Progenitor cell of endocrine pancreas (in vitro differentiated cells): ENCODE measurements at regions not wholly inside any gene's neighbourhood (a gene's known extent, or its start where the extent isn't known, plus 50 kb on each side); places are given as distances from the start of the nearest gene placed in this dataset.

Experiments
- DNase-seq: peaks from one replicate; pipeline ENCODE4 v3.0.0; 2021; ENCODE audit warnings: low spot score; ENCODE audit not compliant: unreplicated experiment
- H3K27ac Mint-ChIP-seq: 2 replicates; pipeline ENCODE4 v1.8.0; 2021; ENCODE audit warnings: mild to moderate bottlenecking, moderate library complexity, mixed read lengths
- H3K27me3 Mint-ChIP-seq: 2 replicates; pipeline ENCODE4 v1.8.0; 2021; ENCODE audit warnings: mixed read lengths
- H3K36me3 Mint-ChIP-seq: 2 replicates; pipeline ENCODE4 v1.8.0; 2022; ENCODE audit warnings: mixed read lengths; ENCODE audit not compliant: insufficient read depth
- H3K4me1 Mint-ChIP-seq: 2 replicates; pipeline ENCODE4 v1.8.0; 2021; ENCODE audit warnings: low read depth, mixed read lengths
- H3K4me3 Mint-ChIP-seq: 2 replicates; pipeline ENCODE4 v1.8.0; 2021; ENCODE audit warnings: low read depth, mild to moderate bottlenecking, moderate library complexity, mixed read lengths
- H3K9me3 Mint-ChIP-seq: 2 replicates; pipeline ENCODE4 v1.8.0; 2021; ENCODE audit warnings: low read depth, mixed read lengths
- CTCF ChIP-seq: fragments of 200-600 bp; sonication (generic); IDR thresholded peaks from one replicate; pipeline ENCODE4 v1.5.0; 2021; ENCODE audit warnings: antibody characterized with exemption, mild to moderate bottlenecking; ENCODE audit not compliant: unreplicated experiment

GRCh38 chr10:109343293-109343692 lies 580.0 kb downstream of the XPNPEP1 start:
- H3K27ac Mint-ChIP-seq, result no peak overlapping the region
- H3K36me3 Mint-ChIP-seq, result no peaks in the 10 kb centered on the region
- no peaks in the 10 kb centered on the region for H3K27me3 Mint-ChIP-seq
- H3K4me3 Mint-ChIP-seq, result no peak overlapping the region
- TF ChIP-seq CTCF, result no peak
- H3K9me3 Mint-ChIP-seq, result peaks cover 1% of the 10 kb centered on the region
- H3K4me1 Mint-ChIP-seq, result no peaks in the 10 kb centered on the region
- no peak for DNase-seq

GRCh38 chr10:109341986-109342385 lies 581.3 kb downstream of the XPNPEP1 start:
- Mint-ChIP-seq H3K9me3 (peaks cover 8% of the 10 kb centered on the region), H3K4me1 (no peaks in the 10 kb centered on the region), H3K36me3 (no peaks in the 10 kb centered on the region), H3K27ac (no peak overlapping the region), H3K4me3 (no peak overlapping the region), H3K27me3 (no peaks in the 10 kb centered on the region)
- TF ChIP-seq CTCF, result no peak
- DNase-seq, result no peak

GRCh38 chr10:109328001-109328400 lies 595.3 kb downstream of the XPNPEP1 start:
- H3K4me1 Mint-ChIP-seq, result peaks cover 4% of the 10 kb centered on the region
- no peak for TF ChIP-seq CTCF
- H3K9me3 Mint-ChIP-seq, result no peaks in the 10 kb centered on the region
- H3K27me3 Mint-ChIP-seq, result no peaks in the 10 kb centered on the region
- no peak overlapping the region for H3K27ac Mint-ChIP-seq
- H3K36me3 Mint-ChIP-seq, result no peaks in the 10 kb centered on the region
- no peak for DNase-seq
- no peak overlapping the region for H3K4me3 Mint-ChIP-seq

GRCh38 chr10:109327266-109327665 lies 596.0 kb downstream of the XPNPEP1 start:
- TF ChIP-seq CTCF, result no peak
- no peaks in the 10 kb centered on the region for H3K9me3 Mint-ChIP-seq
- DNase-seq, result no peak
- peaks cover 4% of the 10 kb centered on the region for H3K4me1 Mint-ChIP-seq
- no peak overlapping the region for H3K27ac Mint-ChIP-seq
- no peaks in the 10 kb centered on the region for H3K27me3 Mint-ChIP-seq
- H3K4me3 Mint-ChIP-seq, result no peak overlapping the region
- no peaks in the 10 kb centered on the region for H3K36me3 Mint-ChIP-seq

- H3K27me3 Mint-ChIP-seq, result no peaks in the 10 kb centered on the region
- TF ChIP-seq CTCF, result no peak
- peaks cover 7% of the 10 kb centered on the region for H3K9me3 Mint-ChIP-seq
Observed at GRCh38 chr10:109324721-109325120, 598.6 kb downstream of the XPNPEP1 start.

More at GRCh38 chr10:109324721-109325120, 598.6 kb downstream of the XPNPEP1 start:
- Mint-ChIP-seq H3K4me3 (no peak overlapping the region), H3K27ac (no peak overlapping the region), H3K36me3 (no peaks in the 10 kb centered on the region), H3K4me1 (peaks cover 4% of the 10 kb centered on the region)
- DNase-seq, result no peak
